NCI-H446 (cell line): ENCODE measurements at regions not wholly inside any gene's neighbourhood (a gene's known extent, or its start where the extent isn't known, plus 50 kb on each side); places are given as distances from the start of the nearest gene placed in this dataset.
A peak's percentile ranks its signal among the peaks of the same experiment; 100 is the strongest.
"Not testable (repeated sequence)": the region's sequence is repeated elsewhere in the genome, so short reads cannot be mapped to it uniquely, and the experiment has no call there.

Source experiments
- DNase-seq, 2 experiments: peaks; one replicate each; lab custom pipeline; 2025; lab: John Stamatoyannopoulos, UW

DNA sequence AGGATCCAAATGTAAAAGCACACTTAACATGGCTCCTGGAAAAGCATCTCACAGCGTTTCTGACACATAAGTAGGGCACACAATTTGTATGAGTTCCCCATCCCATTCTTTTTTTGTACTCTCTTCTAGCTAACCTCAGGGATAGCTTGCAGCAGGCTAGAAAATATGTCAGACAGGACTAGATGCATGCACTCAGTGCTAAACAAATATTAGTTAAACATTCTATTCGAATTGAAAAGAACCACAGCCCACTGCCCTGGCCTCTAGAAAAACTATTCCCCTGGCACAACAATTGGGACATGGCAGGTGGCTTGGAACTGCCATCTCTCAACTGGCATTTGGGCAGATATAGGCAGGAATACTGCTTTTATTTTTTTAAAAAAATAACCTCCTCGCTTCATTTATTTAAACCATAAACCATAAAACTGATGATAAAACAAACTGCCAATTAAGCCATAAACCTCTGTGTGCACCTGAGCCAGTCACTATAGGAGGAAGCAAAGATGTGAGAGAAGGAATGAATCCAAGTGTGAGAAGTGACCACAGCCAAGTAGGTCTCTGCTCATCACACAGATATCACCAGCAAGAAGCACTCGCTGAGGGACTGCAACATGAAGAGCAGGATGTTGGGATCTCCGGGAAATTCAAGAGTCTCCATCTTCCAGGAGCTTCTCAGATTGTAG, 394.1 kb downstream of the NEBL start:
- no peak for DNase-seq

DNA sequence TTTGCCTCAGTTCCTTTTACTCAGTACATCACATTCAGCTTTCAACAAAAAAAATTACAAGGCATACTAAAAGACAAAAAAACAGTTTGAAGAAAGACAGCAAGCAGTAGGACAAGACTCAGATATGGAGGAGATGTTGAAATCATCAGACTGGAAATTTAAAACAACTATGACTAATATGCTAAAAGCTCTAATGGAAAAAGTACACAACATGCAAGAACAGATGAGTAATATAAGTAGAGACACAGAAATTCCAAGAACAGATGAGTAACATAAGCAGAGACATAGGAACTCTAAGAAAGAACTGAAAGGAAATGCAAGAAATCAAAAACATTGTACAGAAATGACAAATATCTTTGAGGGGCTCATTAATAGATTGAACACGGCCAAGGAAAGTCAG, 402.6 kb downstream of the NEBL start:
- no peak for DNase-seq

DNA sequence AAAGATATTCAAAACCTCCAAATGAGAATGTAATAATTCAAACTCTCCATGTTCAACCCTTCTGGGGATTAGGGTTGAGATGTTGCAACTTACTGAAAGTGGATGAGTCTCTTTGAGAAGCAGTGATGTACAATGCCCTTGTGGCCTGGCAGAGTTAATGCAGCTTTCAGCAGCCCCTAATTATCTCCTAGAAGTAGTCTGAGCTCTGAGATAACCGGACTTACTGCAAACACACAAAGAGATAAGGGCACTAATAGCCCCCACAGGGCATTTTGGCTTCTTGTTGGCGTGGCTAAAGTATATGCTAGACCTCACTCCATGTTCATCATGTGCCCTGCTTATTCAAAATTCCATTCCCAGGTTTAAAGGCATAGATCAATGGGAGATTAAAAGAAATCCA, 404.7 kb downstream of the NEBL start:
- no peak for DNase-seq

DNA sequence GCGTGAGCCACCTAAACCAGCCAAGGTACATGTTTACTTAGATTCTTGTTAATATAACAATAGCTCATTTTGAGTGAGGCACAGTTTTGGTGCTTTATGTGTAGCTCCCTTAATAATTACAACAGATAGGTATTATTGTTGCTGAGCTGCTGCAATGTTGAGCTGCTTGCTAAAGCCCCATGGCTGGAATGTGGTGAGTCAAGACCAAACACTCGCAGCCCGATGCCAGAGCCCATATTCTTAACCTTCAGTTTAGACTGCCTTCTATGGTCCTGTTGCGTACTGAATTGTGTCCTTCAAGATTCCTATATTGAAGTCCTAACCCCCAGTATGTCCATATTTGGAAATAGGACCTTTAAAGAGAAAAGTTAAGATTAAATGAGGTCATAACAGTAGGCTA, 407.1 kb downstream of the NEBL start:
- DNase-seq: no peak

DNA sequence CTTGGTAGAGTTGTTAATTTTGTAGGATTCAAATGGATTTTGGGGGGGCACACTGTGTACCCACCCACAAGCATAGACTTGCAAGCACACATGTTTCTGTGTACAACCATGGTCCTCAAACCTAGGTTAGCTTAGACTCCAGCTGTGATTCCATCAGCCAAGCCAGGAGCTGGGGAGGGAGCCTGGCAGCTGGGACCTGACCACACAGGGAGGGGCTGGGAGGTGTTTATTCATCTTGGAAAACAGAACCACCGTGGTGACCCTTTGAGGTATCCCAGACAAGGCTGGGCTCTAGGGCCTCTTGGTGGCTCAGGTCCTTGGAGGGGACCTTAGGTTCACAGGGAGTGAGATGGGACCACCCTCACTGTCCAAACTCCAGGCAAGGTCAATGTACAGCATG, 410.3 kb downstream of the NEBL start:
- no peak for DNase-seq

DNA sequence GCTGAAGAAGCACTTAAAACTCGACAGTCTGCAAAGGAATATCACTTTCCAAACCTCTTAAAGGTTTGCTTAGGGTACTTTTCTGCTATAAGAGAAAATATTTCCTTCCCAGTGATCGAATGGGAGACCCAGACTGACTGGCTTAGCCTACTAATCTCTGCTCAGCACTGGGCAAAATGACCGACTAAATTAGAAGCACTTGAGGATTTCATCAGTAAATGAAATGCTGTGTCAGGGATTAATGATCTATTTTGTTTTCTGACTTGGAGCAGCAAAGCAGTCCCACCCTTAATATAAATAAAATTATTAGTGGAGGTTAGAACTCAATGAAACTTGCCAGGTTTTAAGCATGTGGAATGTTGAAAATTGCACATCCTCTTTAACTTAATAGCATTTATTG, 411.6 kb downstream of the NEBL start:
- DNase-seq: no peak

DNA sequence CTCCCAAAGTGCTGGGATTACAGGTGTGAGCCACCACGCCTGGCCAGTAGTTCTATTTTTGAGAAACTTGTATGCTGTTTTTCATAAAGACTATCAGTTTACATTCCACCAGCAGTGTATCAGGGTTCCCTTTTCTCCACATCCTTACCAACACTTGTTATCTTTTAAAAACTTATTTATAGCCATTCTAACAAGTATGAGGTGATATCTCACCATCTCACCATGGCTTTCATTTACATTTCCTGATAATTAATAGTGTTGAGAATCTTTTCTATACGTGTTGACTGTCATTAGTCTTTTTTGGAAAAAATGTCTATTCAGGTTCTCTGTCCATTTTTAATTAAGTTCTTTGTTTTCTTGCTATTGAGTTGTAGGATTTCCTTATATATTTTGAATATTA, 416.1 kb downstream of the NEBL start:
- no peak for DNase-seq

DNA sequence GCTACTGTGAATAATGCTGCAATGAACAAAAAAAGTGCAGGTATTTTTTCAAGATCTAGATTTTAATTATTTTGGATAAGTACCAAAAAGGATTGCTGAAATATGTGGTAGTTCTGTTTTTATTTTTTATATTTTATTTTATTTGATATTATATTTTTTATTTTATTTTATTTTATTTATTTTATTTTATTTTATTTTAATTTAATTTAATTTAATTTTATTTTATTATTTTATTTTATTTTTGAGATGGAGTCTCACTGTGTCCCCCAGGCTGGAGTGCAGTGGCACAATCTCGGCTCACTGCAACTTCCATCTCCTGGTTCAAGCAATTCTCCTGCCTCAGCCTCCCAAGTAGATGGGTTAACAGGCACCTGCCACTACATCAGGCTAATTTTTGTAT, 416.5 kb downstream of the NEBL start:
- not testable (repeated sequence) for DNase-seq

DNA sequence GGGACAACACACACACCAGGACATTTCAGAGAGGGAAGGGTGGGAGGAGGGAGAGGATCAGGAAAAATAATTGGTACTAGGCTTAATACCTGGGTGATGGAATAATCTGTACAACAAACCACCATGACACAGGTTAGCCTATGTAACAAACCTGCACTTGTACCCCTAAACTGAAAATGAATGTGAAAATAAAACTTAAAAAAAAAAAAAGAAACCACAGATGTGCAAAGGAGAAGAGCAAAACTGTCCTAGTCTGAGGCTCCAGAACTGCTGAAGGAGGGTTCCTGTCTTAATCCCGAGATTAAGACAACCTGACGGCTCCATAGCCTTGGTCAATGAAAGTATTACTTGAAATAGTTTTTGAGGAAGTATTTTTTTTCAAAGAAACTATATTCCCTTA, 423.0 kb downstream of the NEBL start:
- no peak for DNase-seq

DNA sequence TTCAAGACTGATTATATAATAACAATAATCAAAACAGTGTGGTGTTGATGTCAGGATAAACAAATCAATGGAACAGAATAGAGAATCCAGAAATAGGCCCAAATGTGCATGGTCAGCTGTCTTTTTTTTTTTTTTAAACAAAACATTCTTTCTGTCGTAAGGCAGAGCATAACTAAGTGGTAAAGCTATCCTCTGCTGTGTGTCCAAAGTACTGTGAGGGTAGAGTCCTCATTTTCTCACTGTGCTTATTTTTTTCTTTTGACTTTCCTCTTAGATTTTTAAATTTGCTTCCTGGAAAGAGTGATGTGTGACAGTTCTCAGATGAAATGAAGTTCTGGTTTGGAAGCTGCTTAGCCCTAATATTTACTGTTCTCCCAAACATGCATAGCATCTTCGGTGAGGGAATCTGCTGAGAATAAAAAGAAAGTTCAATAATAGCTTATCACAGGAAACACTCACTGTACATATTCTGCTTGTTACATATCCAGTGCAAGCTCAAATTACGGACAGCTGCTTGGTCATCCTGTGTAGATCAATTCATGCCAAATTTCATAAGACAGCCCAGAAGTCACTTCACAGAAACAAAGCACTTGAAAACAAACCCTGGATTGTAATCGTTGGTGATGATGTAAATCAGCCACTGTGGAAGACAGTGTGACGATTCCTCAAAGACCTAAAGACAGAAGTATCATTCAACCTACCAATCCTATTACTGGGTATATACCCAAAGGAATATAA, 423.9 kb downstream of the NEBL start:
- DNase-seq: no peak

DNA sequence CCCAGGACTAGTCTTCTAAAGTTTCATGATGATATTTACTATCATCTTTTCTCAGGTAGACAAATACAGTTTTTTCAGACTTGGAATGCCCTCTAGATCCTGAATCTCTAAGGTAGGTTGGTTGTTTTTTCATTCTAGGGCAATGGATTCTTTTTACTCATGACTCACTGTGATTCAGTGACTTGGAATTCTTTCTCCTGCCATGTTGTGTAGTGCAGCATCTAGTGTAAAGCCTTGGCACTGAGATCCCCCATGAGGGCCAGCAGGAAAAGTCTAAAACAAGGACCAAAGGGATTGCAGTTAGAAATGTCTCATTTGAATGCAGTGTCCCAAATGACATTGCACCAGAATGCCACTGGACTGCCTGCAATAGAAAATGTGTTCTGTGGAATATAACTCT, 430.4 kb downstream of the NEBL start:
- no peak for DNase-seq

DNA sequence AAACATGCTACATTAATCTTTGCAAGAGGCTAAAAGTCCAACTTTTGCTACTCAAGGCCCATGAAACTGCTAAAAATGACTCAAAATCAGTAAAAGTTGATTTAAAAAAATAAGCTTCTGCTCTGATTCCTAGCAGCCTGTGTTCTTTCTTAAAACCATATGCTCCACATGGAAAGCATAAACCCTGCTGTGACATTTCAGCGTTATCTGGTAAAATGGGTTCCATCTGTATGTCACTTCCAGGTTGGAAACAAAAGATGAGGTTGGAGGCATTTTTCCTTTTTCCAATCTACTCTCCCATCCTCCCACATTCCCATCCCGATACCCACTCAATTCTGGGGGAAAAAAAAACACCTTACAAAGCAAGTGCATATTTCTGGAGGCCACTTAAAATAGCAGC, 439.5 kb downstream of the NEBL start:
- DNase-seq: no peak

DNA sequence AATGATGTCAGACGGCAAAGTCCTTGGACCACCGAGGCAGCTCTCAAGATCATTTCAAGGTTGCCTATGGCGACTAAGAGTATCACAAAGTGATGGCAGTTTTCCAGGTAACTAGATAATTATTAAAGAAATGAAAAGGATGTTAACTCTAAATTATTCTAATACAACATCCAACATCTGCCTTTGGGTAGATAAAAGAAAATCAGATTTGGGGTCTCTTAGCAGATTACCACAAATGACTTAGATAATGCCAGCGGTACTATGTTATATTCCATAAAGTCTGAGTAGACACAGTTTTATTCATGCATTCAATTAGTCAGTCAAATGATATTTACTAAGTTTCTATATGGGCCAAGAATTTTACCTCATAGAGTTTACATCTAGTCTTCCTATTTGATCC, 441.3 kb downstream of the NEBL start:
- no peak for DNase-seq

DNA sequence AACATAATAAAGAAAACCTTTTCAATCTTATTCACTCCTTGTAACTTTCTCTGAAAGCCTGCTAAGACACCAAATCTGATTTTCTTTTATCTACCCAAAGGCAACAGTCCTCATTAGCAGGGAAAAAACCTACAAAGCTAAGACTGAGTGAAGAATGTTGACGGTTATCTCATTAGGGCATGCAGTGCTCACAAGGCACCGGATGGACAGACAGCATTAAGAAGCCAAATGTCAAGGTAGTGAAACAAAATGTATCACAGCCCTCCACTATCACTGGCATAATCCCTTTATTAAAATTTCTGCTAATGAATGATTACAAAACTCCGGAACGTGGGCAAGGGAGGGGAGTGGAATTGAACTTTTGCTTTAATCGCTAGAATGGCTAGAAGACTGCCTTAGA, 442.8 kb downstream of the NEBL start:
- no peak for DNase-seq

DNA sequence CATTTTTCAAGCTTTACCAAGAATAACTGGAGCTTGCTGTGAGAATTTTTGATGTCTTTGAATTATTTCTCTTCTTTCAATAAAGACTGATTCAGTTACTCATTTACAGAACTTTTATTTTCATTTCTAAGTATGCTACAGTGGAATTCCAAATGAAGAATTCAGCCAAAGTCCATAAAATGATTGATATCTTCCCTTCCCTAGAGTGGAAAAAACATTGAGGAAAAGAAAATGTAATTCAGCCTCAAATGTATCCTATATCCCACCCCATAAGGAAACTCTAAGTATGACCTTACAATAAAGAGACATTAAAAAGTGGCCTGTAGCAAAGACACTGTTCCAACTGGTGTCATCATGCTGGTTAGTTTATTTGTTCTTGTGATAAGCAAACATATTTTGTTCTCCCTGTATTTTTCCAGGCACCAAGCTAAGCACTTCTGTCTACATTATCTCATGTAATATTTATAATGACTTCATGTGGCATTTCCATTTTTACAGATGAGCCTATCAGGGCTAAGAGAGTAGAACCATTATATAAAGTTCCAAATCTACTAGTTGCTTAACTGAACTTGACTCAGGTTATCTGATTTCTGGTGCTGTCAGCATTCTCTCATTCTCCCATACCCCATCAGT, 450.4 kb downstream of the NEBL start:
- no peak for DNase-seq

DNA sequence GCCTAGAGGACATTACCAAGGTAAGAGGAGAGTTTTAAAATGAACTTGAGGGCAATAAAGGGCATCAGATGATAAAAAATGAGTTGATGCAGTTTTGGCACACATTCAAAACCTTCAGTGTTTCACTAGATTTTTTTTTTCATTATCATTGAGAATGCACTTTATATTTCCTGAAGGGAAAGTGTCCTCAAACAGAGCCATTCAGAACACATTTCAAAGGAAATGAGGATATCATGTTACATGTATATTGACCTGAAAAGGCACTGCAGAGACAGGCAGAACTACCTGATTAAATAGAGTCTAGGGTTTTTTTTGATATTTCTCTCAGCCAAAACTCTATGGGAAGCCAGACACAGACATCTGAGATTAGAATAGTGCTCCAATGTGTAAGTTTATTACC, 454.0 kb downstream of the NEBL start:
- DNase-seq: no peak

DNA sequence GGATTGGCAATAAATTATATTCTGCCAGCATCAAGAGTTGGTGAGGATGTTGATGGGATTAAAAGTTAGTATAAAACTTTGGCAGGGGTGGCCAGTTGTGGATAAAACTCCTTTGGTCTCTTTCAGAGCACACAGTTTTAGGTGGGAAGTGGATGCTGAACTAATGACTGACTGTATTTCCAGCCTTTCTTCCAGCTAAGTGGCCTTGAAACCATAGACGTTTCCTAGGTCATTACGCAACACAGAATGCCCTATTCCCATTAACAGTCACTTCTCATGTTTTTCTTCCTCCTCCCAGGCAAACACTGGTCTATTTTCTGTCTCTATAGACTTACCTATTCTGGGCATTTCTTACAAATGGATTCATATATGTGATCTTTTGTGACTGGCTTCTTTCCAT, 467.4 kb downstream of the NEBL start:
- no peak for DNase-seq

DNA sequence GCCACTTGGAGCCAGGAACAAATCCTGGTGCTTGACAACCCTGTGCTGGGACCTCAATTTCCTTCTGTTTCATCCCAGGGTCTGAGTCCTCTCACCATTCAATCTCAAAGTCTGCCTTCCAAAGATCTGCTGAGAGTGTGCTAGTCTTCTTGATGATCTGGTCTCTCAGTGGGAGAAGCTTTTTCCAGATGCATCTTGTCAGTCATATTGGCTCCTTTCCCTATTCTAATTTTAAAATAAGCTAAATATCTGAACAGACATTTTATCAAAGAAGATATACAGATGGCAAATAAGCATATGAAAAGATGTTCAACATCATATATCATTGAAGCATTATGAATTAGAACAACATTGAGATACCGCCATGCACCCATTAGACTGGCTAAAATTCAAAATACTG, 469.3 kb downstream of the NEBL start:
- no peak for DNase-seq

DNA sequence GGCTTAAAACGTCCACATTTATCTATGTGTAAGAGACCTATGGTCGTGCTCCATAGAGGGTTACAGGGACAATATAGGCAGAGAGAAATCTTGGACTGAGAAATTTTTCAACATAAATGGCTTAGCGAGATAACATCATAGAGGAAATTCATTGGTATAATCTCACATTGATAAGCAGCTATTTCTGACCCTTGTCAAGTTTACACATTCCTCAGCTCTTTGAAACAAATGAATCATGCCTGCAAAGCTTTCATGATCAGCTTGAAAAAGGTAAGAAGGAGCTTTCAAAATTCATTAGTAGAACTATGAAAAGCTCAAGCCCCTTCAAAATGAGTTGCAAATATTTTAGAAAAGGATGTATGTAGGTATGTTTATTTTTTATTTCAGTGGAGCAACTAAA, 478.8 kb downstream of the NEBL start:
- DNase-seq: no peak

DNA sequence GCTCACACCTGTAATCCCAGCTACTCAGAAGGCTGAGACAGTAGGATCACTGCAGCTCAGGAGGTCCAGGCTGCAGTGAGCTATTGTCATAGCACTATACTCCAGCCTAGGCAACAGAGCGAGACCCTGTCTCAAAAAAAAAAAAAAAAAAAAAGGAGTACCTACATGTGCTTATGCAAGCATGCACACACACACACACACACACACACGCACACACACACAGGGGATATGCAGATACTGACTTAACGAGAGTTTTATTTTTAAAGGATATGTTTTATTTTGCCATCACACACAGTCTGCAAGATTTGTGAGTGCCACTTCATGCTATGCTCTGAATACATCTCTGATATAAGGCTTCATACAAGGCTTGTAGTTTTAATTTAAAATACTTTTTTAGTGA, 479.3 kb downstream of the NEBL start:
- no peak for DNase-seq

DNA sequence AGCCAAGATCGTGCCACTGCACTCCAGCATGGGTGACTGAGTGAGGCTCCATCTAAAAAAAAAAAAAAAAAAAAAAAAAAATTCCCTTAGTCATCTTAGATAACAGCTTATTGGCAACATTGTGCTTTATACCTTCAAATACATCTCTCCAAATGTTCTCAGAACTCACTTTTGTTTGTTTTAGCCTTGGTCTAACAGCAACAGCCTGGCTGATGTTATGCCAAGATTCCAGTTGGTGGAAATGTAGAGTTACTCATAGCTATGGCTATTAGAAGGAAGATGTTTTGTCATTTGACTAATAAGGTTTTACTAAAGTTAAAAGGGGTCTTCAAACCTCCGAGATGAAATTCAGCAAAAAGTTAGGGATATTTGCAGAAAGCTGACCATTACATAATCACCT, 481.4 kb downstream of the NEBL start:
- DNase-seq: peak in 1 of 2 experiments; percentile 64

DNA sequence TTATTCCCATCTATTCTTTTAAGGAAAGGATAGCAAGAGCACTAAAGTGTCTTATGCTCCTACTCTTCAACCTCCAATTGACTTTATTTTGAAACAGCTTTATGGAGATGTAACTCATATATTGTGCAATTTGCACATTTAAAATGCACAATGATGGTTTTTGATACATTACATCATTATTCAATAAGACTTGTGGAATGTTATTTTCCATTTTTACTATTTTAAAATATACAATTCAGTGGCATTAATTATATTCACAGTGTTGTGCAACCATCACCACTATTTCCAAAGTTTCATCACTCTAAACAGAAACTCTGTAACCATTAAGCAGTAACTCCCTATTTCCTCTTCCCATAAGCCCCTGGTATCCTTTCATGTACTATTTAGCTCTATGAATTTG, 489.8 kb downstream of the NEBL start:
- DNase-seq: no peak

DNA sequence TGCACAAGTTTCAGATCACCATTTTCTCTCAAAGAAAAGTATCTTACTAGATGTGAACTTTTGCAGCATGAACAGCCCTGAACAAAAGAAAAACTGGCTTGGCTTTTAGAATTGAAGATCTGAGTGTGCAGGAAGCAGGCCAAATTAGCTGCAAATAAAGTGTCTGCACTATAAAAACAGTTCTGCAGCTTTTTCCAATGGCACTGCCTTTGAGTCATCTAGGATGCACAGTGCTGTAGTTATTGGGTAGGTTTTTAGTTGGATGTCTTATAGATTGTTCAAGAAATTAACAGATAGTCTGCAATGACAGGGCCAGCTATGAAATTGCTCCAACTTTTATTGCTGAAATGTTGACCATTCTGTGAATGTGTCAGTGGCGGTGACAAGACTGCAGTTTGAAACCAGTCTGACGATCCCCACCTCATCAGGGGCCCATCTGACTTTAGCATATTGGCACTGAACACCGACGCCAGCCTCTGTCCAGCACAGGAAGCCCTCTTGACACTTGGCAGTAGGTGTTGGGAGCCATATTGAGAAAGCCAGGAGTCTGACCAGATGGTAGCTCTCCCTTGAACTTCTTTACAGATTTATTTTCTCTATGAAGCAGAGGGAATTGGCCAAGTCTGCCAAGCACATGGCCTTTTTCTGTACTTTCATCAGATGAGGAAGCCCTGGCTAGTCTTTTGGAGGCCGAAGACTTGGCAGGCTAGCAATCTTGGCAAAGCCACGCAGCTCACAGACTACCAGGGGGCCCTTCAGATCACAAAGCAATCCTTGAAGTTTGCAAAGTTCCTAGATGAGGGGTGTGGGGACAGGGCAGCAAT, 490.6 kb downstream of the NEBL start:
- peak; percentile 83 to 95 for DNase-seq
